OCI-LY7 (cell line): ENCODE measurements at regions not wholly inside any gene's neighbourhood (a gene's known extent, or its start where the extent isn't known, plus 50 kb on each side); places are given as distances from the start of the nearest gene placed in this dataset.

Experiments used
- BruUV-seq: library from RNA; stranded (reverse); fragments of 400-500 nt; replicated peaks from 2 replicates; lab custom pipeline; 2021; lab: Mats Ljungman, UMichigan
- CTCF ChIA-PET: fragments of 300-600 bp; sonication (Branson Sonifier 250); formaldehyde crosslinking; loops from one replicate; lab custom pipeline; 2022; ENCODE audit warnings: antibody characterized with exemption; ENCODE audit not compliant: unreplicated experiment; lab: Charles Lee
- POLR2A ChIA-PET: fragments of 300-600 bp; sonication (Branson Sonifier 250); formaldehyde crosslinking; loops from one replicate; lab custom pipeline; 2022; ENCODE audit warnings: antibody characterized with exemption; lab: Charles Lee
- DNase-seq: peaks from one replicate; pipeline ENCODE4 v3.0.0-alpha.2; 2015; ENCODE audit warnings: low spot score
- H2AFZ ChIP-seq: fragments of 200-600 bp; sonication (generic), shearing (Covaris generic); 2 replicates; pipeline ENCODE4 v1.6.1; 2014; ENCODE audit warnings: mild to moderate bottlenecking, antibody characterized with exemption, low read length, moderate library complexity
- H3K27ac ChIP-seq: fragments of 200-600 bp; sonication (generic); 2 replicates; pipeline ENCODE4 v1.5.1; 2014; ENCODE audit warnings: mixed run types, low read depth, mild to moderate bottlenecking, moderate library complexity, low read length, inconsistent platforms; ENCODE audit not compliant: poor library complexity, severe bottlenecking
- H3K36me3 ChIP-seq: fragments of 200-600 bp; sonication (generic); 2 replicates; pipeline ENCODE4 v1.6.1; 2014; ENCODE audit warnings: mild to moderate bottlenecking, antibody characterized with exemption, low read length, moderate library complexity, mixed read lengths; ENCODE audit not compliant: insufficient read depth
- H3K4me1 ChIP-seq: fragments of 200-600 bp; sonication (generic); 2 replicates; pipeline ENCODE4 v1.5.1; 2014; ENCODE audit warnings: mild to moderate bottlenecking, low read length; ENCODE audit not compliant: insufficient read depth, poor library complexity, severe bottlenecking
- H3K4me2 ChIP-seq: fragments of 200-600 bp; sonication (generic); 2 replicates; pipeline ENCODE4 v1.6.1; 2014; ENCODE audit warnings: mild to moderate bottlenecking, low read length
- H3K4me3 ChIP-seq: fragments of 200-600 bp; sonication (generic); 2 replicates; pipeline ENCODE4 v1.5.1; 2014; ENCODE audit warnings: mild to moderate bottlenecking, low read depth, low read length; ENCODE audit not compliant: poor library complexity, severe bottlenecking
- H3K79me2 ChIP-seq: fragments of 200-600 bp; sonication (generic); 2 replicates; pipeline ENCODE4 v1.6.1; 2016; ENCODE audit warnings: low read depth, mild to moderate bottlenecking, low read length, moderate library complexity, mixed read lengths; ENCODE audit not compliant: insufficient read depth
- H3K9me2 ChIP-seq: fragments of 200-600 bp; sonication (generic); 2 replicates; pipeline ENCODE4 v1.6.1; 2016; ENCODE audit warnings: mild to moderate bottlenecking, low read length, mixed read lengths; ENCODE audit not compliant: insufficient read depth
- H3K9me3 ChIP-seq: fragments of 200-600 bp; sonication (generic); 2 replicates; pipeline ENCODE4 v1.6.1; 2014; ENCODE audit warnings: mild to moderate bottlenecking, mixed run types, low read length, mixed read lengths
- H4K20me1 ChIP-seq: fragments of 200-600 bp; sonication (generic); 2 replicates; pipeline ENCODE4 v1.6.1; 2014; ENCODE audit warnings: mild to moderate bottlenecking, antibody characterized with exemption, low read length, moderate library complexity, mixed read lengths; ENCODE audit not compliant: insufficient read depth
- EZH2phosphoT487 ChIP-seq: fragments of 200-600 bp; sonication (generic); IDR thresholded peaks from 2 replicates; pipeline ENCODE4 v1.6.1; 2018; ENCODE audit warnings: low read depth, borderline replicate concordance, mild to moderate bottlenecking, mixed run types, antibody characterized with exemption, low read length, moderate library complexity, mixed read lengths
- intact Hi-C: fragments of 100-400 bp; cut with micrococcal nuclease; formaldehyde crosslinking; loops from one replicate; pipeline ENCODE4 v1.10.0; 2022; ENCODE audit not compliant: unreplicated experiment
- TF ChIP-seq, protein P1 (sequence below): fragments of 200-600 bp; sonication (generic); conservative IDR thresholded peaks from 2 replicates; pipeline ENCODE4 v1.5.1; 2014; ENCODE audit warnings: mild to moderate bottlenecking, antibody characterized with exemption, low read length, moderate library complexity, mixed read lengths

DNA sequence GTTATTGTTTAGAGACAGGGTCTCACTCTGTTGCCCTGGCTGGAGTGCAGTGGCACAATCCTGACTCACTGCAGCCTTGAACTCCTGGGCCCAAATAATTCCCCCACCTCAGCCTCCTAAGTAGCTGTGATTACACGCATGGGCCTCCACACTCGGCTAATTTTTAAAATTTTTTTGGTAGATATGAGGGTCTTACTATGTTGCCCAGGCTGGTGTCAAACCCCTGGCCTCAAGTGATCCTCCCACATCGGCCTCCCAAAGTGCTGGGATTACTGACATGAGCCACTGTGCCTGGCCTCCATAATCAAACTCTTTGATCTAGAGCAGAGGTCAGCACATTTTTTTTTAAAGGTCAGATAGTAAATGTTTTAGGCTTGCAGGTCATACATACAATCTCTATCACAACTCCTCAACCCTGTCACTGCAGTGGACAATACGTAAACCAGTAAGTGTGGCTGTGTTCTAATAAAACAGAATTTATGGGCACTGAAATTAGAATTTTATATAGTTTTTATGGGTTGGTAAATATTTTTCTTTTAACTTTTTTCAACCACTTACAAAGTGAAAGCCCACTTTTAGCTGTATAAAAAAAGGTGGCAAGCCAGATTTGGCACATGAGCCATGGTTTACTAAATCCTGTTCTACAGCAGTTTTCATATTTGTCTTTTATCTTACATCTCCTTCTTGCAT lies 105.1 kb upstream of the RAPGEF2 start:
- intact Hi-C loops = no loop called here

DNA sequence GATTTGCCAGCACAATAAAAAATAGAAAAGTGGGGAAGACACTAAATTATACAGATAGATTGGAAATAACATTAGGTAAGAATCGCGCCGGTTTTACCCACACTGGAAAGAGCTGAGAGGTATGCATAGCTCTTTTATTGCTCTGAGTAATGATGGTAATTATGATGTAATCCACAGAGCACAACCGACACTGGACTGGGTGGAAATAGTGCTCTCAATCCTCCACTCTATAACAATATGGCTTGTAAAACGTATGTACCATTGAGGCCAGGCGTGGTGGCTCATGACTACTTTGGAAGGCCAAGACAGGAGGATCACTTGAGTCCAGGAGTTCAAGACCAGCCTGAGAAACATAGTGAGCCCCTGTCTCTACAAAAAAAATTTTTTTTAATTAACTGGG lies 104.3 kb upstream of the RAPGEF2 start:
- no peak overlapping the region for H3K4me2 ChIP-seq
- no peak overlapping the region for H3K27ac ChIP-seq
- no peaks in the 10 kb centered on the region for H3K4me1 ChIP-seq
- TF ChIP-seq EZH2phosphoT487 = no peak
- TF ChIP-seq, protein P1, sequence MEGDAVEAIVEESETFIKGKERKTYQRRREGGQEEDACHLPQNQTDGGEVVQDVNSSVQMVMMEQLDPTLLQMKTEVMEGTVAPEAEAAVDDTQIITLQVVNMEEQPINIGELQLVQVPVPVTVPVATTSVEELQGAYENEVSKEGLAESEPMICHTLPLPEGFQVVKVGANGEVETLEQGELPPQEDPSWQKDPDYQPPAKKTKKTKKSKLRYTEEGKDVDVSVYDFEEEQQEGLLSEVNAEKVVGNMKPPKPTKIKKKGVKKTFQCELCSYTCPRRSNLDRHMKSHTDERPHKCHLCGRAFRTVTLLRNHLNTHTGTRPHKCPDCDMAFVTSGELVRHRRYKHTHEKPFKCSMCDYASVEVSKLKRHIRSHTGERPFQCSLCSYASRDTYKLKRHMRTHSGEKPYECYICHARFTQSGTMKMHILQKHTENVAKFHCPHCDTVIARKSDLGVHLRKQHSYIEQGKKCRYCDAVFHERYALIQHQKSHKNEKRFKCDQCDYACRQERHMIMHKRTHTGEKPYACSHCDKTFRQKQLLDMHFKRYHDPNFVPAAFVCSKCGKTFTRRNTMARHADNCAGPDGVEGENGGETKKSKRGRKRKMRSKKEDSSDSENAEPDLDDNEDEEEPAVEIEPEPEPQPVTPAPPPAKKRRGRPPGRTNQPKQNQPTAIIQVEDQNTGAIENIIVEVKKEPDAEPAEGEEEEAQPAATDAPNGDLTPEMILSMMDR = no peak
- H3K9me2 ChIP-seq = no peaks in the 10 kb centered on the region
- POLR2A ChIA-PET = interaction anchor here (1.6 kb wide), 1 partner anchor 10 kb away, joined by 4 read pairs; no protein-coding TSS in a partner anchor
- H3K36me3 ChIP-seq = no peaks in the 10 kb centered on the region
- H3K79me2 ChIP-seq = no peaks in the 10 kb centered on the region
- BruUV-seq = no TSS peak
- CTCF ChIA-PET = no interaction called here
- H3K4me3 ChIP-seq = no peak overlapping the region
- H2AFZ ChIP-seq = no peak overlapping the region
- no peak for DNase-seq
- no peaks in the 10 kb centered on the region for H3K9me3 ChIP-seq
- intact Hi-C loops = no loop called here
- no peaks in the 10 kb centered on the region for H4K20me1 ChIP-seq

More for the DNA sequence above, 105.1 kb upstream of the RAPGEF2 start:
- H3K27ac ChIP-seq = no peak overlapping the region
- ChIA-PET POLR2A (interaction anchor here (1.6 kb wide), 1 partner anchor 10 kb away, joined by 4 read pairs; no protein-coding TSS in a partner anchor), CTCF (interaction anchor here (0.6 kb wide), 1 partner anchor 201 kb away, joined by 4 read pairs; no protein-coding TSS in a partner anchor)
- TF ChIP-seq, protein P1 = no peak
- TF ChIP-seq EZH2phosphoT487 = no peak
- no peak overlapping the region for H3K4me2 ChIP-seq
- no peaks in the 10 kb centered on the region for H3K79me2 ChIP-seq
- no peaks in the 10 kb centered on the region for H3K9me2 ChIP-seq
- no peak for DNase-seq
- no peaks in the 10 kb centered on the region for H3K4me1 ChIP-seq
- BruUV-seq = no TSS peak
- no peak overlapping the region for H2AFZ ChIP-seq
- no peaks in the 10 kb centered on the region for H3K36me3 ChIP-seq
- H3K9me3 ChIP-seq = no peaks in the 10 kb centered on the region
- no peak overlapping the region for H3K4me3 ChIP-seq
- no peaks in the 10 kb centered on the region for H4K20me1 ChIP-seq

DNA sequence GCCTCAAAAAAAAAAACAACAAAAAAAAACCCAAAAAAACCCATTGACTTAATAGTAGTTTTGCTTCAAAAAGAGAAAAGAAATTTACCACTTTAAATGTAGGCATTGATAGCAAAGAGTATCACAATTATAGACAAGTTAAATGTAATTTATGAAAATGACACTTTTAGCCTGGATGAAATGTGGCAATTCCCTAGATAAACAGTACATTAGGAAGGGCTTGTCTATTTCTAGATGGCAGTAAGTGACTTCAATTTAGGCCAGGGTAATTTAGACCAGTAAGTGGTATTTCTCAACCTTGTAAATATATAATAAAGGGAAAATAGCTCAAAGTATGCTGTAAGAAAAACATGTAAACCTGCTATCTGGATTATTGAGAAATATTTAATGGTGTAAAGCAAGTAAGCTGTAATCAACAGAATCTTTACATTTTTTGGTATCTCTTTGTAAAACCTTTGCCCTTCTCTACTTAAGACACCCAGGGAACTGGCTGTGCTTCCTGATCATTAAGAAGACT lies 103.7 kb upstream of the RAPGEF2 start:
- Histone ChIP-seq H3K4me2 (no peak overlapping the region), H3K36me3 (no peaks in the 10 kb centered on the region), H3K4me1 (no peaks in the 10 kb centered on the region), H3K9me3 (no peaks in the 10 kb centered on the region), H3K79me2 (no peaks in the 10 kb centered on the region), H4K20me1 (no peaks in the 10 kb centered on the region), H3K4me3 (no peak overlapping the region), H3K9me2 (no peaks in the 10 kb centered on the region), H2AFZ (no peak overlapping the region), H3K27ac (no peak overlapping the region)
- POLR2A ChIA-PET = interaction anchor here (1.6 kb wide), 1 partner anchor 11 kb away, joined by 4 read pairs; no protein-coding TSS in a partner anchor
- CTCF ChIA-PET = no interaction called here
- TF ChIP-seq EZH2phosphoT487 = no peak
- TF ChIP-seq, protein P1 = no peak
- no TSS peak for BruUV-seq
- intact Hi-C loops = no loop called here
- DNase-seq = no peak
